Hepatocyte (in vitro differentiated cells): ENCODE measurements at regions not wholly inside any gene's neighbourhood (a gene's known extent, or its start where the extent isn't known, plus 50 kb on each side); places are given as distances from the start of the nearest gene placed in this dataset.

Source experiments
- EZH2phosphoT487 ChIP-seq: fragments of 200-600 bp; sonication (generic); IDR thresholded peaks from one replicate; pipeline ENCODE4 v1.6.1; 2018; ENCODE audit warnings: antibody characterized with exemption, mild to moderate bottlenecking, low read depth, moderate library complexity; ENCODE audit not compliant: unreplicated experiment, severe bottlenecking
- TF ChIP-seq, protein P1 (sequence below): fragments of 200-600 bp; sonication (generic); IDR thresholded peaks from 2 replicates; pipeline ENCODE4 v1.5.1; 2016; ENCODE audit warnings: antibody characterized with exemption, mild to moderate bottlenecking; ENCODE audit not compliant: poor library complexity

DNA sequence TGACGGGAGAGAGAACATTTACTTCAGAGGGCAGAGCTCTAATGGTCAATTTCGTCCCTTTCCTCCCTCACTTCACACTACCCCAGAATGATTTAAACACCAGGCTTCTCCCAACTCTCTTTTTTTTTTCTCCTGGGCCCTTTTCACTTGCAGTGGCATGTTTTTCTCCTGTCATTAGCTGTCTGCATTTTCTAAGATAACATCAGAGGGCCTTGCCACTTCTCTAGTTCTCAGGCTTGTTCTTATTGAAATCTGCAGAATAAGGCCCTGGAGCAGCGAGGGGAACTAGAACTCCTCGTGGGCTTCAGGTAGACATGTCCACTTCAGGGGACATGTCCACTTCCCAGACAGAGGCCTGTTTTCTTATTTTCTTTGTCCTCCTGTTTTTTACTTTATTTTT, 514.4 kb upstream of the TBL1XR1 start:
- TF ChIP-seq, protein P1, sequence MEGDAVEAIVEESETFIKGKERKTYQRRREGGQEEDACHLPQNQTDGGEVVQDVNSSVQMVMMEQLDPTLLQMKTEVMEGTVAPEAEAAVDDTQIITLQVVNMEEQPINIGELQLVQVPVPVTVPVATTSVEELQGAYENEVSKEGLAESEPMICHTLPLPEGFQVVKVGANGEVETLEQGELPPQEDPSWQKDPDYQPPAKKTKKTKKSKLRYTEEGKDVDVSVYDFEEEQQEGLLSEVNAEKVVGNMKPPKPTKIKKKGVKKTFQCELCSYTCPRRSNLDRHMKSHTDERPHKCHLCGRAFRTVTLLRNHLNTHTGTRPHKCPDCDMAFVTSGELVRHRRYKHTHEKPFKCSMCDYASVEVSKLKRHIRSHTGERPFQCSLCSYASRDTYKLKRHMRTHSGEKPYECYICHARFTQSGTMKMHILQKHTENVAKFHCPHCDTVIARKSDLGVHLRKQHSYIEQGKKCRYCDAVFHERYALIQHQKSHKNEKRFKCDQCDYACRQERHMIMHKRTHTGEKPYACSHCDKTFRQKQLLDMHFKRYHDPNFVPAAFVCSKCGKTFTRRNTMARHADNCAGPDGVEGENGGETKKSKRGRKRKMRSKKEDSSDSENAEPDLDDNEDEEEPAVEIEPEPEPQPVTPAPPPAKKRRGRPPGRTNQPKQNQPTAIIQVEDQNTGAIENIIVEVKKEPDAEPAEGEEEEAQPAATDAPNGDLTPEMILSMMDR, result no peak
- no peak for TF ChIP-seq EZH2phosphoT487
